Middle frontal gyrus (tissue), 1 donor: ENCODE measurements at regions not wholly inside any gene's neighbourhood (a gene's known extent, or its start where the extent isn't known, plus 50 kb on each side); places are given as distances from the start of the nearest gene placed in this dataset.

Source experiments
- DNase-seq: peaks from one replicate; pipeline ENCODE4 v3.0.0-alpha.2; 2015; ENCODE audit warnings: low spot score; ENCODE audit errors: extremely low spot score

DNA sequence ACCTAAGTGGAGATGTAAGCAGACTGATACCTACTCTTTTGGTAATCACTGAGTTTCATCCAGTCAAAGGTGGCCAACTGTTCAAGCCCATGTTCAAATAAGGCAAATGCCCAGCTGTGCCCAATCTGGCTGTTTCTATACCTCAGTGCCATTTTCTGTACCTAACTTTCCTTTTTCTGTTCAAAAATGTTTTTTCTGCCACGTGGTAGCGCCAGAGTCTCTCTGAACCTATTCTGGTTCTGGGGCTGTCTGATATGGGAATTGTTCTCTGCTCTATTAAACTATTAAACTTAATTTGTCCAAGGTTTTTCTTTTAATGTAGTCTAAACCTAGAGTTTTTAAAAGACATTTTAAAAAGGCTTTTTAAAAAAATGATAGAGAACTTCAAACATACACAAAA is 391.2 kb downstream of the NOVA1 start:
- no peak for DNase-seq

DNA sequence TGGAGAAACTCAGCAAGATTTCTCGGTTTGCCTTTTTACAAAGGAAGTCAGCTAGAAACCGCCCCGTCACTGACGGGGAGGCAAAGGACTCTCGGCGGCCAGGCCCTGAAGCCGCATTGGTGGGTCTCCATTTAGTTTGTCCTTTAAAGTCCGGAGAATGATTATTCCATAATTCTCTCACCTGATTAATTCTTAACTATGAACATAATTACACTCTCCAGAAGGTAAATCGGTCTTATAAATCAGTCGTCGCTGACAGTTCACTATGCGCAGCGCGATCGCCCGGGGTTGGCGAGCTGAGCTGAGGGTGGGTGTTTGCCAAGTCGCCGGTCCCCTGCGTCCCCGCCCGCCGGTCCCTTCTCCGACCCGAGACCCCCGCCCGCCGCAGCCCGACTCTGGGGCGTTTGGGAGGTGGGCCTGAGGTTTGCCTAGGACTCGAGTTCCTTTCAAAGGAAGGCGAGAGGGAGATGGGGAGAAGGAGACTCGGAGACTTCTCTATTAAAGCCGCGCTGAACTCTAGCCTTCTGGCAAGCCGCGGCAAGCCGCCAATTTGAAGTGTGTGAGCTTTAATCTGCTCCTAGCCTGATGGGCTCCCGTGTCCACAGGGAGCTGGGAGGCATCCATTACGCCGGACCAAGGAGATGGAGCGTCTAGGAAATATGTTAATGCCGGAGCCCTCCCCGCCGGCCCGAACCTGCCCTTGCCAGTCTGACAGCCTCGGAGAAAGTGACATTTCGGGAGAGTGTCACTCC is 392.9 kb downstream of the NOVA1 start:
- DNase-seq: no peak

DNA sequence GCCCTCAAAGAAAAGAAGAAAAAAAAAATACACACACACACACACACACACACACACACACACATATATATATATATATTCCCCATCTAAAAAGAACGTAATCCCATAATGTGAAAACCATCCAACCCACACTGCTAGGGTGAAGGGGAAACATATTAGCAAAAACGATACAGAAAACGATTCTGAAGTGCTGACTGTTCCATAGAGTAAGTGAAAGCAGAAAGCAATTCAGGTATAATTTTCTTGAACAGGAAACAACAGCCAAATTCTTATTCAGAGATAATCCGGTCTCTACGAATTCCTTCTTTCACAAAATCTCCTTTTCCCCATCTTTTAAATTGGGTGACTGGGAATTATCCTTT is 393.5 kb downstream of the NOVA1 start:
- no peak for DNase-seq

DNA sequence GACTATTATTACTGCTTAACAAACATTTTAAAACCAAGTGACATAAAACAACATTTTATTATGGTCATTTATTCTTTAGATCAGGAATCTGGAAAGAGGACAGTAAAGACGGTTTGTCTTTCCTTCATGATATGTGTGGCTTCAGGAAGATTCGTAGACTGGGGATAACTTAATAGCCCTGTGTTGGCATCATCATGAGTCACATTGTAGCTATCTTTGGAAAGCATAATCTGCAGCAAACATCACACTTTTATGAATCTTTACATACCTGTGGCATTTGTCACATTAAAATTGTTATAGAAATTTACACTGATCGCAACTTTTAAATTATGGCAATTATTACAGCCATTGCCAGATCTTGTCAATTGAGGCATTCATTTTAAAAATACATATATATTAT is 397.1 kb downstream of the NOVA1 start:
- no peak for DNase-seq

DNA sequence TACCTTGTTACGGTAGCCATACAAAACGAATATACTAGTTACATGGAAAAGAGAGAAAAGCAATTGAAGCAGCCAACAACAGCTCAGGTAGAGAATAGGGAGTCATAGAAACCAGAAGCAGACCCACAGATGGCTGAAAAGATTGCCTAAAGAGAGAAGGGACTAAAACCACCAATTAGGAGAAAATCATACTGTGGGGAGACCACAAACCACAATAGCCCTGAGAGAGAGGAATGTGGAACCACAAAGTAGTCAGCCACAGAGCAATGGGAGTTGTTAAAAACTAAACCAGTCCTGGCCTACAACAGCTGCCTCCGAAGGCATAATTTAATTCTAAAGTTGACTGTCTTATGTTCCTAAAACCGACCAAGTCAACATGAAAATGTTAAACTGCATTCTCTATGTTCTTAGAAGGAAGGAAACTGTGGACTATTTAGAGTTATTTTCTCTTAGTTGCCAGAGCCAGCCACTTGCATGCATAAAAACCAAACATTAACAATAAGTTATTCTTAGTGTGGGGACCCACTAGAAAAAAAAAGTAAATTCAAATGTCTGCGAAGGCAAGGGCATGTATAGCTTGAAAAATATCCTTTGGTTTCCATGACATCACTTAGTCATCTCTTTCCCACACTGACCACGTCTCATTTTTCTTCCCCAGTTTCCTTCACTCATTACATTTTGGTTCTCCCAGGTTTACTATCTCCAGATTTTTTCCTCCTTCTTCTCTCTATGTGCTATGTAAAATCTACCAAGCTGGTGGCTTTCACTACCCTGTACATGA is 398.1 kb downstream of the NOVA1 start:
- DNase-seq: no peak

DNA sequence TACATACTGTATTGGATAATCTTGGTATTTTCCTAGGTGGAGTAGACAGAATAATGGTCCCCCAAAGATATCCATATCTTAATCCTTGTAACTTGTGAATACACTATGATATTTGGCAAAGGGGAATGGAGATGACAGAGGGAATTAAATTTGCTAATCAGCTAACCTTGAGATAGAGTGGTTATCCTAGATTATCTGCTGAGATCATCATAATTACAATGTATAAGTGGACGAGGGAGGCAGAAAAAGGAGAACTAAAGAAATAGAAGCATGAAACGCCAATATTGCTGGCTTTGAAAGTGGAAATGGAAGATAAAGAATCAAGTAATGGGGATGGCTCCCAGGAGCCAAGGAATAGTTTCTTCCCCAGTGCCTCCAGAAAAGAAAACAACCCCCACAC is 398.7 kb downstream of the NOVA1 start:
- no peak for DNase-seq

DNA sequence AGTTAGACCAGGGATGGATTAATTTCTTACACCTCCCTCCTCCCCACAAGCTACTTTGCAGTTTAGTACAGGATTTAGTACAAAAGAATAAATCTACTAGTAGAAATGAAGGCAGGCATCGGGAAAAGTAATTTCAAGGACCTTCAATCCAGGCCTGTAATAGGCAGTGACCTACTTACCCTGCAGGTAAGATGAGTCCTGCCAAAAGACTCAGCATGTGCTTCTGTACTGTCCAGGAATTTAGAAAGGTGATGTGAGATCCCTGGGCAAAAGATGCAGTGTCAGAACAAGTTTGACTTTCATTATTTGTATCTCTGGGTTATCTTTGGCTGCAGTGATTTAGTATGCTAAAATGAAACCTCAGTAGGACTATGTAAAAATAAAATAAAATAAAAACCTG is 403.0 kb downstream of the NOVA1 start:
- DNase-seq: no peak

DNA sequence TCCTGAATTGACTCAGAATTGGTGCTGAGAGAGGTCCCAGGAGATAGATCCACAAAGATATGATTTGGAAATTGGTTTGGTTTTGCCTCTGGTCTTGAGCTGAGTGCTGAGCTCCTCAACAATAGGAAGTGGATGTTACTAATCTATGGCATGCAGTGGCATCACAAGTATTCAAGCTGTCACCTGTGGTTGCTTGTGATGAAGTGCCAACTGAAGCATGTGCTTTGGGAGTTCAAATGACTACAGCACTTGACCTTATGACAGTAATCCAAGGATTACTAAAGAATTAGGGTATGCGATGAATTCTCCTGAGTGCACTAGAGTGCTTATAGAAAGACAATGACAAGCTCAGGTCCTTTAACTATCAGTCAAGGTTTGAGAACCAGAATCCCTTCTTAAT is 406.2 kb downstream of the NOVA1 start:
- no peak for DNase-seq

DNA sequence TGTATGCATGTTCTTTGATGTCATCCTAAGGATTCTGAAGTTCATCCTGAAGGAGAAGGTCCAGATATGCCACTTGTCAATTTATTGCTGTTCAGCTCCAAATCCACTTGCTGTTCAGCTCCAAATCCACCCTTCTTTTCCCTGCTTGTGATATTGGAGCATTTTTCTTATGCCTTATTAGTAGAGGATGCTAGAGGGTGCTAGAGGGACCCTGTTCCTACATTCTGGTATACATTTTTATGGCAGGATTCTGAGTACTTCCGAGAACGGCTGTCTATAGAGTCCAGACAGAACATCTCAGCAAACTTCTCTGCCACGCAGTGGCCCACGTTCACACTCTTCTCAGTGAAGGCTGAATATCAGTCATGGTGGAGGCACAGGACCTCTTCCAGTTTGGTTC is 406.7 kb downstream of the NOVA1 start:
- DNase-seq: no peak

DNA sequence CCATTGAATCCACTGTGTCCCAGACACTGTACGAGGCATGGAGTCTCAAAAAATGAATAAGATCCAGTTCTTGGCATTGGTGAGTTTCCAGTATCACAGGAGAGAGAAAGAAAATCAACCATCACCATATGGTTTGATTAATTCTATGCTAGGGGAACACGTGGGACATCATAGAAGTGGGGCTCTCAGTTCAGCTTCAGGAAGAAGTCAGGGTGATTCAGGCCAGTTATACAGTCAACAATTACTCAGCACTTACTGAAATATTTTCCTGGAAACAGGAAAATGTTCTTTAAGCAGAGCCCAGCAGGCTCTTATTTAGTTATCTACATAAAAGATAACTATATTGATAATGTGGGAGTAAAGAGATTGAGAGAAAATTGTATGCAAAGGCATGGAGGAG is 407.2 kb downstream of the NOVA1 start:
- DNase-seq: no peak

DNA sequence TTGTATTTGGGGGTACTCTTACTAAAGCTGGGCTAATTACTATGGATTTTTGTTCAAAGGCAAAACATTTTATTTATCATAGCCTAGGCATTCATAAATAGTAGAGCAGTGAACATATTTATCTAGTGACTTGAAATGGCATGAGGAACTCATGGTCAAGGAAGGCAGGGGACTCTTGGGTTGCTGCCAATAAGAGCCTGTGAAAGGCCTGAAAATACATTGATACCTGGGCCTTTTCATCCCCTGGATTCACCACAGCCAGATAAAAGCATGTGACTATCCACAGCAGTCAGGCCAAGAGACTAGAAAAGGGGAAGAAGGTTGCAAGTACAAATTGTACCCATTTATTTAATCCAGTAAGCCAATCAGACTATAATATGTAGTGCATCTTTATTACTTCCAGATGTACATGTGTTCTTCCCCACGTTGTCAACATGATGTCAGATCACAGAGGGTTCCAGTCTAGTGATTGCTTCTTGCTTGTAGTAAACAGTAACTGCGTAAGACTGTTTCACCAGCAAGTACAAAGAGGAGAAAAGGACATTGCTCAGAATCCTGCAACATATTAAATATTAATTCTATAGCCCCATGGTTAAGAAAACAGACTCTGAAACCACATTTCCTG is 409.7 kb downstream of the NOVA1 start:
- no peak for DNase-seq

DNA sequence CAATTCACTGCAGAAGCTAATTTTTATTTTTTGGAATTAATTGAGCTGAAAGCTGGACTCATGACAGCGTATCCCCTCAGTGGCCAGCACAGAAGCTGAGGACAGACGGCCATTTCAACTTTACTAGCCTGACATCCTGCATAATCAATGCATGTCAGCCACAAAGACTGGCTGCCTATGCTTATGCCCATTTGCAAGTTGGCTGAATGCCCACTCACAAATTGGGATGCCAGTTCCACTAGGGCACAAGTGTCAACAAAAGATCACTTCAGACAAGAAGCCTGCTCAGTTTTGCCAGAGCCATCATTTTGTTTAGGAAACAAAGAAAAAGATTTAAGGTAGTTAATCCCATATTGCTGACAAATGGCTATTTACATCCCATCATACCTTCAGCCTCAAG is 417.6 kb downstream of the NOVA1 start:
- DNase-seq: no peak

DNA sequence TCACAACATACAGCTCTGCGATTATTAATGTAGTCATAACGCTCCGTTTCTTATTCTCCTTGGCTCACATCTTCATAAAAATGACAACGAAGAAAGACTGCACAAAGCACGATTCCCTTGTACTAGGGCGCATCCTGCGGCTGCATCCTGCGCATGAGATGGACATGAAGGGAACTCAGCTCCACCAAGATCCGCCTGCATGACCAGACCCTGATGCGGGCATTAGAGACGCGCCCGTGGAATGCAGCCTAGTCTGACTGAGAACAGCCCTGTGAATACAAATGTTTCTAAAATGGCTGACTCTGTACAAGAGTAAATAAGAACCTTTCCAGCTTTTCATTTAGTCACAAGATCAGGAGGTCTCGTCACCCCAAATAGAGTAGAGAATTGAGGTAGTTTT is 422.2 kb downstream of the NOVA1 start:
- DNase-seq: no peak

DNA sequence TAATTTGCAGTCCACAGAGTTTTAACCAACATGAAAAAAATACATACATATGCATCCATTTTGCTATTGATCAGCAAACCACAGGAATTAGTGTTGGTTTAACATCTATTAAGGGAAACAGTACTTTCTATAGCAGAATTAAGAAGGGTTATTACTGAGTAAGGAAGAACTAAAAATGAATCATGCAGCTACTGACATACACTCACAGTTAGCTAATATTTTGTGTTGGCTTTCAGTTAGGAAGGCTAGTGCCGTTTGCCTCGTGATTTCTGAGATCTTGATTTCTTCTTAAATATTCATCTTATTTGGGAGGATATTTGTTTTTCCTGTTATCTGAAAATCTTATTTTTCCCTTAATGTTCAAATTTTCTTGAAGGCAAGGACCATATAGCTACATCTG is 423.4 kb downstream of the NOVA1 start:
- no peak for DNase-seq

DNA sequence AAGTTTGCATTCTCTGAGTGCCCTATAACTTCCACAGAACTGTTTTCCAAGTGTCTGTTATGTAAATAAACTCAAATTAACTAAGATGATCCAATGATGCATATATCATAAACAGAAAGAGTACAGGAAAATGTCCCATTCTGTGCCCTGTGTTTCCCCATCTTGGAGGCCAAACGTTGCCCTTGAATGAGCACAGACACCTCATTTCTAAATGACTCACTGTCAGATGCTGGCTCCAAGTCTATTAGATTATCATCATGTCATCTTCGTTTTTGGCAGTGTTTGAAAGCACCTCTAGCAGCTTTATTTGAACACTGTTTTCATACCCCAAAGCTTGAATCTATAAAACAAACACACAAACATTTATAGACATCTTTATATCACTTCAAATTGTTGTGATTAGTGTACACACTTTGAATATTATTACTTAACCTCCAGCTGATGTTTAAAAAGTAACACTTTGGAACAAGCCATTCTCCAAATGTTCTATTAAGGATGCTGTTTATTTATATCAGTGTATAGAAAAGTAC is 424.2 kb downstream of the NOVA1 start:
- no peak for DNase-seq

DNA sequence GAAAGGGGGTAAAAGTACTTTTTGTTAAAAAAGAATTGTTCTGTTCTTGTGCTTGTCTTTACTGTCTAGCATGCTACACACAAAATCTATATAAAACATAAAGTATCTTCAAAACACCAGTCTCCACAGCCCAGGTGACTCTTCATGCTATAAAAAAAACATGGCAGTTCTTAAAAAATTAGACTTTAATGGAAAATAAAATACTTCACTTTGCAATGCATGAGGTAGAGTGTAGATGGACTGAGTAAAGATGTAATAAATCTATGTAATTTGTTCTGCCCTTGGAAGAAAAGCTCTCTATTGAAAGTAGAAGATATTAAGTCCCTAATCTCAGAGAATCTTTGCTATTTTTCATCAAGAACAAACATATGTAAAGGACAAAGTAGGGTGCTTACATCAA is 425.4 kb downstream of the NOVA1 start:
- no peak for DNase-seq

DNA sequence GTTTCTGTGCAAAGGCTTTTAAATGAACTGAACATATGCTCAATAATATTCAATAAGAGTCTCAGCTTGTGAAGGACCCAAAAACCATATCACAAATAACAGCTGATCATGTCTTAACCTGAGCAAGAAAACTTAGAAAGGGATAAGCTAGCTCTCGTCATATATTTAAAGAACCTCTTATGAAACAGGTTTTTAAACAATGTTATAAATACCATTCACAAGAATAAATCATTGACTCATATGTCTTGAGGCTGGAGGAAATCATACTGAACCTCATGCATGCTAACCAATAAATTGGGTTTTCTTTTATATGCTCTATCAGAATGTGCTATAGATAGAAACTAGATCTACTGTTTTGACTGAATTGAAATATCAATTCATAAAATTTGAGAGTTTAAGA is 426.9 kb downstream of the NOVA1 start:
- DNase-seq: peak; percentile 26

DNA sequence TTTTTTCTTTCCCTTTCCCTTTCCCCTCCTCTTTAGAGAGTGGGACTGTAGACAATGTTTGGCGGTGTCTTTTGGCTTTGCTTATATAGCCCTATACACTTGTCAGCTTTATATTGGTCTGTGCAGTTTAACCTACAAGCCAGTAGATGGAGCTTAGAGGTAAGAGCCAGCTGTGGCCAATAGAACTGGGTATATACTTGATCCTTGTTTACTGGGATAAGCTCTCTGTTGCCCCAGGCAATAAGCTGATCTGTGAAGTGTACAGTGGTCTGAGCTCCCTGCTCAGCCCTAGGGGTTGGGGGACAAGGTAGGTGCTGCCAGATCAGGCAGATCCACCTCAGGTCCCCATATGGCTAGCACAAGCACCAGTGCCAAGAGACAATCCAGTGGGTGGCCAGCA is 434.1 kb downstream of the NOVA1 start:
- no peak for DNase-seq

DNA sequence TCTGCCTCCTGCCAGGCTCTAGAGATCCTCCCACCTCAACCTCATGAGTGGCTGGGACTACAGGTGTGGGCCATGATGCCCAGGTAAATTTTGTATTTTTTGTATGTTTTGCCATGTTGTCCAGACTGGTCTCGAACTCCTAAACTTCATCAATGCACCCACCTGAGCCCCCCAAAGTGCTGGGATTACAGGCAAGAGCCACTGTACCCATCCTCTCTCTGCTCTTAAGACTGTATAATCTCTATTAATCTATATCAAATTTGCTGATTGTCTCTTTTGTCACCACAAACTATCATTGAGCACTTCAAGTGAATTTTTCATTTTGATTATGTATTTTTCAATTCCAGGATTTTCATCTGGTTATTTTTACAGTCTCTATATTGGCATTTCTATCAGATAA is 440.3 kb downstream of the NOVA1 start:
- DNase-seq: no peak

DNA sequence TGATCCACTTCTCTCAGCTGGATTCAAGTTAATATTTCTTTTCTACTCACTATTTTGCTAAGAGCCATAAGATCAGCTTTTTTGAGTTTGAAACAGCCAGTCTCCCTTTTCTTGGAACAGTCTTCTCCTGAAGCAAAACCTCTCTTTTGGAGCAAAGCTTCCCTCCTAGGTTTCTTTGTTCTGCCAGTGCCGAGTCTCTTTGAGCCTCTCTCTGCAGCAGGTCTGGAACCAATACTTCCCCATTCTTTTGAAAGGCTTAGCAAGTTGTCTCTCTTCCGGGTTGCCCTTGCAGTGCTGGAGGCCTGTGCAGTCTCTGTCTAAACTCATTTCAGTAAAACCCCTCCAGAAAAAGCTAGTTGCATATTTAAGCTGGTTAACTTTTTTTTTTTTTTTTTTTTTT is 454.8 kb downstream of the NOVA1 start:
- no peak for DNase-seq

DNA sequence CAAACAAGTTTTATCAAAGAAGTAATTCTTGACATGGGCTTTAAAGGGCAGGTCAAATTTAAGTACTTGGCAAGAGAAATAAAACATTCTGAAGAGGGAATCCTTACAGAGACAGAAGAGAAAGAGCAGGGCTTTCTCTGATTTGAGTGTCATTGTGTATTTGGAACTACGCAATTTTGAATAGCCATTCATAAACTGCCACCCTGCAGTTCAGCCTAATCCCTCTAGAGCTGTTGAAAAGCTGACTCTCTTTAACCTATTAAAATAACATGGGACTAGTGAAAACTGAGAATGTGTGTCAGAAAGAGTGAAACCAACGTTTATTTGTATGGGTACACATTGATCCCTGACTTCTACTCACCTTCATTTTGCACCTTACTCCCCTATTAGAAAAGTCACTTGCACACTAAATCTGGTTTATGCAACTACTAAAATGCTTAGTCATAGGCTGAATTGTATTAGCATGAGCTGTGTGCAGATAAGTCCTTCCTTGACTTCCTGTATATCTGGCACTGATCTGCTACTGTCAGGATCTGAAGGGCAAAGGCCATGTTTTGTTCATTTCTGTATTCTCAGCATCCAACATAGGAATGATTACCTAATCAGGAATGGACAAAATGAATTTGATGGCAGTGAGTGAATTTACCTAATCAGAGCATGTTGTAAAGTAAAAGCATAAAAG is 458.9 kb downstream of the NOVA1 start:
- no peak for DNase-seq

DNA sequence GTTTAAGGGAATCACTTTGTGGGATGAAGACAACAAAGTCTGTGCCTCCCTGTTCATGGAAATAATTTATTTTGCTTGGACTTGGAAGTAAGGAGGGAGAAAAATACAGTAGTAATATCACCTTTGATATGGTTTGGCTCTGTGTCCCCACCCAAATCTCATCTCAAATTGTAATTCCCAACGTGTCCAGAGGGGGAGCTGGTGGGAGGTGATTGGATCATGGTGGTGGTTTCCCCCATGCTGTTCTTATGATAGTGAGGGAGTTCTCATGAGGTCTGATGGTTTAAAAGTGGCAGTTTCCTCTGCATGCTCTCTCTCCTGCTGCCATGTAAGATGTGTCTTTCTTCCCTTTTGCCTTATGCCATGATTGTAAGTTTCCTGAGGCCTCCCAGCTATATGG is 460.7 kb downstream of the NOVA1 start:
- no peak for DNase-seq
